ENCODE measurements at regions not wholly inside any gene's neighbourhood (a gene's known extent, or its start where the extent isn't known, plus 50 kb on each side); places are given as distances from the start of the nearest gene placed in this dataset.
"Not testable (repeated sequence)": the region's sequence is repeated elsewhere in the genome, so short reads cannot be mapped to it uniquely, and the experiment has no call there.

- Histone ChIP-seq H3K9me3 (no peaks in the 10 kb centered on the region), H3K4me1 (no peaks in the 10 kb centered on the region), H3K27ac (no peak overlapping the region), H3K27me3 (no peaks in the 10 kb centered on the region), H3K4me3 (no peak overlapping the region), H3K36me3 (no peaks in the 10 kb centered on the region)
- no peak for TF ChIP-seq CTCF (IDR thresholded peaks at IDR 0.05)
- TF ChIP-seq POLR2A (IDR thresholded peaks at IDR 0.05) = no peak
- DNase-seq = no peak
Observed at GRCh38 chr7:125278318-125278717, 348.7 kb upstream of the POT1 start.

GRCh38 chr7:125274742-125275141 is 345.1 kb upstream of the POT1 start:
- not testable (repeated sequence) for H3K4me1 ChIP-seq, H3K9me3 ChIP-seq, H3K36me3 ChIP-seq, H3K4me3 ChIP-seq, H3K27ac ChIP-seq, H3K27me3 ChIP-seq, DNase-seq

- not testable (repeated sequence) for H3K4me3 ChIP-seq, H3K36me3 ChIP-seq, DNase-seq, H3K9me3 ChIP-seq, H3K27me3 ChIP-seq, H3K27ac ChIP-seq, H3K4me1 ChIP-seq
Observed at GRCh38 chr7:125264174-125264856, 334.7 kb upstream of the POT1 start.

- H3K9me3 ChIP-seq, H3K27me3 ChIP-seq, H3K4me1 ChIP-seq, H3K36me3 ChIP-seq, H3K27ac ChIP-seq, DNase-seq, H3K4me3 ChIP-seq: not testable (repeated sequence)
Observed at GRCh38 chr7:125258876-125259417, 329.3 kb upstream of the POT1 start.

GRCh38 chr7:125257617-125258016 is 328.0 kb upstream of the POT1 start:
- Histone ChIP-seq H3K27me3 (no peaks in the 10 kb centered on the region), H3K9me3 (no peaks in the 10 kb centered on the region), H3K27ac (no peak overlapping the region), H3K36me3 (no peaks in the 10 kb centered on the region), H3K4me3 (no peak overlapping the region), H3K4me1 (no peaks in the 10 kb centered on the region)
- no peak for TF ChIP-seq CTCF (IDR thresholded peaks at IDR 0.05)
- no peak for TF ChIP-seq POLR2A (IDR thresholded peaks at IDR 0.05)
- DNase-seq = no peak

GRCh38 chr7:125256446-125256845 is 326.8 kb upstream of the POT1 start:
- DNase-seq = no peak

GRCh38 chr7:125255810-125256209 is 326.2 kb upstream of the POT1 start:
- Histone ChIP-seq H3K27ac (no peak overlapping the region), H3K27me3 (no peaks in the 10 kb centered on the region), H3K4me3 (no peak overlapping the region), H3K9me3 (no peaks in the 10 kb centered on the region), H3K4me1 (no peaks in the 10 kb centered on the region), H3K36me3 (no peaks in the 10 kb centered on the region)
- TF ChIP-seq POLR2A (IDR thresholded peaks at IDR 0.05) (no peak), CTCF (IDR thresholded peaks at IDR 0.05) (no peak)
- DNase-seq = no peak

More at GRCh38 chr7:125256446-125256845, 326.8 kb upstream of the POT1 start:
- Histone ChIP-seq H3K4me3 (no peak overlapping the region), H3K9me3 (no peaks in the 10 kb centered on the region), H3K36me3 (no peaks in the 10 kb centered on the region), H3K27me3 (no peaks in the 10 kb centered on the region), H3K27ac (no peak overlapping the region), H3K4me1 (no peaks in the 10 kb centered on the region)
- TF ChIP-seq POLR2A (IDR thresholded peaks at IDR 0.05) = no peak
- TF ChIP-seq CTCF (IDR thresholded peaks at IDR 0.05) = no peak
